G401 (cell line): ENCODE measurements at regions not wholly inside any gene's neighbourhood (a gene's known extent, or its start where the extent isn't known, plus 50 kb on each side); places are given as distances from the start of the nearest gene placed in this dataset.
A peak's percentile ranks its signal among the peaks of the same experiment; 100 is the strongest.
"Not testable (repeated sequence)": the region's sequence is repeated elsewhere in the genome, so short reads cannot be mapped to it uniquely, and the experiment has no call there.

Experiments used
- DNase-seq: peaks from one replicate; pipeline ENCODE4 v3.0.0-alpha.2; 2015; ENCODE audit warnings: low spot score
- in situ Hi-C: cut with HindIII; loops from 2 replicates; pipeline ENCODE4 v1.10.0; 2016; ENCODE audit warnings: low sequenced_read_pairs, mixed read lengths

DNA sequence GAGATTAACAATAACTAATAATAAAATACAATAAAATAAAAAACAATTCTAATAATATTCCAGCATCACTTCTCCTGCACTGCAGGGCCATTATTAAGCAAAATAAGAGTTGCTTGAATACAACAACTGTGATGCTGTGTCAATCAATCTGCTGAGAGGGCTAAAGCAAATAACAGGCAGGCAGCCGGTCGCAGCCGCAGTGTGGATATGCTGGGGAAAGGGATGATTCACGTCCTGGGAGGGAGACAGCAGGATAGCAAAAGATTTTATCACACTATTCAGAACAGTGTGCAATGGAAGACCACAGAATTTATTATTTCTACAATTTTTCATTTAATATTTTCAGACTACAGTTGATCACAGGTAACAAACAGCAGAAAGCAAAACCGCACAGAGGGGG is 76.5 kb upstream of the SMARCAD1 start:
- in situ Hi-C loops = no loop called here
- no peak for DNase-seq

- in situ Hi-C loops = no loop called here
- peak; percentile 95 for DNase-seq
These were observed 72.0 kb upstream of the SMARCAD1 start for GRCh38 chr4:94135701-94136100.

DNA sequence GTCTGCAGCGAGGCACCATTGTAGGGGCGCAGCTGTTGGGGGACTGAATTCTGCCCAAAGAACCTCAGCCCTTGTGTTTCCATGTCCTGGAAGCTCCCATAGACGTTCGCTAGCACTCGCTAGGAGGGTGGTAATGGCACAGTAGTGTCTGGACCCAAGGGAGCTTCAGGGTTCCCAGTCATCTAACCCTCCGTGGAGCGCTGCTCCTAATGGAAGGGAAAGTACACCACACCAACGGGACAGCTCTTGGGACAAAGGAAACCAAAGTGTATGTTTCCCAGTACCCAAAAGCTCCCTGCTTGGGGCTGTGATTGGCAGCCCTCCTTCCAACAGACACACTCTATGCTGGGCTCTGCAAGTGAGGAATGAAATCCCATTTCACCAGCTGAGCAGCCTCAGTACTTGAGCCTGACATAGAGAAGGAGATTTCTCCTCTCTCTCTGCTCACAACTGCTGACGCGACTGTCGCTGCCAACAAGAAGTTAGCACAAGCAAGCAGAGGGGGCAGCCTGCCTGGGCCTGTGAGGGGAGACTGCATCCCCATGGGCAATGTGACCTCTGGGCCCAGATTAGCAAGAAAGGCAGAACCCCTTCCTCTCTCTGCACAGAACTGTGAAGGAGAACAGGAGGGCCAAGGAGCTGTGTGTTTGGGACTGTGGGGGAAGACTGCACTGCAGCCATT is 67.6 kb upstream of the SMARCAD1 start:
- DNase-seq = no peak
- in situ Hi-C loops = no loop called here

GRCh38 chr4:94141001-94141400 is 66.7 kb upstream of the SMARCAD1 start:
- in situ Hi-C loops = no loop called here
- DNase-seq = no peak

- DNase-seq, in situ Hi-C loops: not testable (repeated sequence)
These were observed 59.6 kb upstream of the SMARCAD1 start for GRCh38 chr4:94148052-94148451.

GRCh38 chr4:94152466-94152865 is 55.2 kb upstream of the SMARCAD1 start:
- no peak for DNase-seq
- in situ Hi-C loops = no loop called here

GRCh38 chr4:94155404-94155803 is 52.3 kb upstream of the SMARCAD1 start:
- in situ Hi-C loops, DNase-seq: not testable (repeated sequence)

GRCh38 chr4:94156826-94157225 is 50.8 kb upstream of the SMARCAD1 start:
- no peak for DNase-seq
- in situ Hi-C loops = no loop called here
